ENCODE measurements at regions not wholly inside any gene's neighbourhood (a gene's known extent, or its start where the extent isn't known, plus 50 kb on each side); places are given as distances from the start of the nearest gene placed in this dataset.
"Not testable (repeated sequence)": the region's sequence is repeated elsewhere in the genome, so short reads cannot be mapped to it uniquely, and the experiment has no call there.

- no peak for DNase-seq (ENCODE audit: extremely low read depth, low read depth)
- no peak overlapping the region for H3K4me3 ChIP-seq (replicated peaks; ENCODE audit: low read depth, low read length)
- TF ChIP-seq CTCF (IDR thresholded peaks at IDR 0.05; ENCODE audit: low read depth, low read length, missing control alignments): no peak
Measured at GRCh38 chr6:85291326-85291725, 158.6 kb upstream of the NT5E start.

- no peak overlapping the region for H3K4me3 ChIP-seq (replicated peaks; ENCODE audit: low read depth, low read length)
- DNase-seq (ENCODE audit: extremely low read depth, low read depth): no peak
- TF ChIP-seq CTCF (IDR thresholded peaks at IDR 0.05; ENCODE audit: low read depth, low read length, missing control alignments): no peak
Measured at GRCh38 chr6:85287654-85288053, 162.2 kb upstream of the NT5E start.

- no peak for TF ChIP-seq CTCF (IDR thresholded peaks at IDR 0.05; ENCODE audit: low read depth, low read length, missing control alignments)
- DNase-seq (ENCODE audit: extremely low read depth, low read depth): no peak
- no peak overlapping the region for H3K4me3 ChIP-seq (replicated peaks; ENCODE audit: low read depth, low read length)
Measured at GRCh38 chr6:85287158-85287557, 162.7 kb upstream of the NT5E start.

- H3K4me3 ChIP-seq (replicated peaks; ENCODE audit: low read depth, low read length); DNase-seq (ENCODE audit: extremely low read depth, low read depth): not testable (repeated sequence)
Measured at GRCh38 chr6:85286507-85286906, 163.4 kb upstream of the NT5E start.

- no peak for TF ChIP-seq CTCF (IDR thresholded peaks at IDR 0.05; ENCODE audit: low read depth, low read length, missing control alignments)
- H3K4me3 ChIP-seq (replicated peaks; ENCODE audit: low read depth, low read length): no peak overlapping the region
- no peak for DNase-seq (ENCODE audit: extremely low read depth, low read depth)
Measured at GRCh38 chr6:85285934-85286333, 163.9 kb upstream of the NT5E start.

GRCh38 chr6:85285114-85285513 lies 164.8 kb upstream of the NT5E start:
- no peak for DNase-seq (ENCODE audit: extremely low read depth, low read depth)
- H3K4me3 ChIP-seq (replicated peaks; ENCODE audit: low read depth, low read length): no peak overlapping the region
- no peak for TF ChIP-seq CTCF (IDR thresholded peaks at IDR 0.05; ENCODE audit: low read depth, low read length, missing control alignments)

GRCh38 chr6:85283436-85283835 lies 166.4 kb upstream of the NT5E start:
- H3K4me3 ChIP-seq (replicated peaks; ENCODE audit: low read depth, low read length): no peak overlapping the region
- no peak for DNase-seq (ENCODE audit: extremely low read depth, low read depth)
- TF ChIP-seq CTCF (IDR thresholded peaks at IDR 0.05; ENCODE audit: low read depth, low read length, missing control alignments): no peak
